ENCODE measurements at regions not wholly inside any gene's neighbourhood (a gene's known extent, or its start where the extent isn't known, plus 50 kb on each side); places are given as distances from the start of the nearest gene placed in this dataset.
A peak's percentile ranks its signal among the peaks of the same experiment; 100 is the strongest.

DNA sequence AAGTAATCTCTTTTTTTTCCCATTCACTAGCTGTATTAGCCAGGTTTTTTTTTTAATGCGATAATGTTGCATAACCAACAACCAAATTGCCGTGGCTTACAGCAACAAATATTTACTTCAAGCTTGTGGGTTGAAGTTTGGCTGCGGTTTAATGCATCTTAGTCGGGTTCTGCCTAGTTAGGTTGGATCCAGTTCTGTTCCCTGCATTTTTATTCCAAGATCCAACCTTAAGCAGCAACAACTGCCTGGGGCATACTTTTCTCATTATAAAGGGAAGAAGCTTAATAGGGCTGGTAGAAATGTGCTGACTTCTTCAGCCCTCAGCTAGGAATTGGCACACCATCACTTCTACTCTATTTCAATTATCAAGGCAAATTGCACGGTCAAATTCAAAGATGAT lies 1115.5 kb upstream of the AUTS2 start:
- Histone ChIP-seq H3K4me1 (no peaks in the 10 kb centered on the region), H3K27ac (no peak overlapping the region), H3K27me3 (no peaks in the 10 kb centered on the region), H3K9me3 (no peaks in the 10 kb centered on the region), H3K4me3 (no peak overlapping the region), H3K36me3 (no peaks in the 10 kb centered on the region)
- 71 to 75% methylated on average over 5 of the region's 5 CpGs for WGBS, 2 donors
- ATAC-seq (ENCODE audit: low FRiP score in 2 of 2) (no peak), DNase-seq (no peak)
- no peak for TF ChIP-seq EP300 (IDR thresholded peaks at IDR 0.05)
- TF ChIP-seq POLR2A (IDR thresholded peaks at IDR 0.05) = no peak
- TF ChIP-seq, protein P1, sequence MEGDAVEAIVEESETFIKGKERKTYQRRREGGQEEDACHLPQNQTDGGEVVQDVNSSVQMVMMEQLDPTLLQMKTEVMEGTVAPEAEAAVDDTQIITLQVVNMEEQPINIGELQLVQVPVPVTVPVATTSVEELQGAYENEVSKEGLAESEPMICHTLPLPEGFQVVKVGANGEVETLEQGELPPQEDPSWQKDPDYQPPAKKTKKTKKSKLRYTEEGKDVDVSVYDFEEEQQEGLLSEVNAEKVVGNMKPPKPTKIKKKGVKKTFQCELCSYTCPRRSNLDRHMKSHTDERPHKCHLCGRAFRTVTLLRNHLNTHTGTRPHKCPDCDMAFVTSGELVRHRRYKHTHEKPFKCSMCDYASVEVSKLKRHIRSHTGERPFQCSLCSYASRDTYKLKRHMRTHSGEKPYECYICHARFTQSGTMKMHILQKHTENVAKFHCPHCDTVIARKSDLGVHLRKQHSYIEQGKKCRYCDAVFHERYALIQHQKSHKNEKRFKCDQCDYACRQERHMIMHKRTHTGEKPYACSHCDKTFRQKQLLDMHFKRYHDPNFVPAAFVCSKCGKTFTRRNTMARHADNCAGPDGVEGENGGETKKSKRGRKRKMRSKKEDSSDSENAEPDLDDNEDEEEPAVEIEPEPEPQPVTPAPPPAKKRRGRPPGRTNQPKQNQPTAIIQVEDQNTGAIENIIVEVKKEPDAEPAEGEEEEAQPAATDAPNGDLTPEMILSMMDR (IDR thresholded peaks at IDR 0.05) = no peak
- TF ChIP-seq POLR2AphosphoS5 (IDR thresholded peaks at IDR 0.05) = no peak

DNA sequence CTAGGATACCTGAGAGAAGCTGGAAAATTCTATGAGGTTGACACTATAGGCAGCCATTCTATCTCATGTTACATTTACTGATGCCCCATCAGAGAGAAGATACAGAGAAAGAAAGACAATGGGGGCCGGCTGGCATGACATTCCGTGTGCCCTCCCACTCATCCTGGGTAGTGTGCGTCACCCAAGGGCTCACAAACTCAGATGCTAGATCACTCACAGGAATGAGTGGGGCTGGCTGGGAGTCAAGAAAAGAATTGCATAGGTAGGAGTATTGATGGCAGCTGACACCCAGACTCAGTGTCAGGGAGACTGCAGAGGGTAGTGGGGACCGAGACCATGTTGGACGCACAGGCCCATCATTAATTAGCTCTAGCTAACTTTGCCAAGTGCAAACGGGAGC lies 1113.5 kb upstream of the AUTS2 start:
- H3K36me3 ChIP-seq = no peaks in the 10 kb centered on the region
- WGBS, 2 donors = 91 to 92% methylated on average over 6 of the region's 6 CpGs
- TF ChIP-seq EP300 (IDR thresholded peaks at IDR 0.05) (no peak), POLR2AphosphoS5 (IDR thresholded peaks at IDR 0.05) (no peak), POLR2A (IDR thresholded peaks at IDR 0.05) (no peak)
- TF ChIP-seq, protein P1 (IDR thresholded peaks at IDR 0.05) = no peak

DNA sequence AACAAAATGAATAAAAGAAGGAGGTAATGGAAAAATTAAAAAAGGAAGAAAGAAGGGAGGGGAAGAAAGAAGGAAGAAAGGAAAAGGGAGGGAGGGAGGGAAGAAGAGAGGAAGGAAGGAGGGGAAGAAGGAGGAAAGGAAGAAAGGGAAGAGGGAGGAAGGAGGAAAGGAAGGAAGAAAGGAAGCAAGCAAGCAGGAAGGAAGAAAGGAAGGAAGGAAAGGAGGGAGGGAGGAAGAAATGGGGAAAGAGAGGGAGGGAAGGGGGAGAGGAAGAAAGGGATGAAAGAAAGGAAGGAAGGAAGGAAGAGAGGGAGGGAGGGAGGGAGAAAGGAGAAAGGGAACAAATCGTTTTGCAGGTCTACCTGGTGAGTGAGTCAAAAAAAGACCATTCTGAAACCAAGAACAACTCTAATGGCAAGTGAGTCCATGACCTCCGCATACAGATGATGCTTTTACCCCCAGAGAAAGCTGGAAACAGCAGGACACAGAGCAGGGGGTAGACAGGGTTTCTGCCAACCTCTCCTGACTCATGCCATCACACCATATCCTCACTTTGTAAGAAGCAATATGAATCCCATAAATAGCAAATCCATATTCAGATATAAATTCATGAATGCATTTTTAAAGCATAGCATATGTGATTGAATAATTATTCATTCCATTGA lies 1112.9 kb upstream of the AUTS2 start:
- WGBS, 2 donors = 58 to 75% methylated on average over 2 of the region's 2 CpGs
- H3K9me3 ChIP-seq = no peaks in the 10 kb centered on the region
- TF ChIP-seq POLR2A (IDR thresholded peaks at IDR 0.05) (no peak), POLR2AphosphoS5 (IDR thresholded peaks at IDR 0.05) (no peak)
- TF ChIP-seq, protein P1 (IDR thresholded peaks at IDR 0.05) = no peak
- no peaks in the 10 kb centered on the region for H3K4me1 ChIP-seq
- ATAC-seq (ENCODE audit: low FRiP score in 2 of 2) (no peak), DNase-seq (no peak)
- no peaks in the 10 kb centered on the region for H3K36me3 ChIP-seq
- H3K27me3 ChIP-seq = no peaks in the 10 kb centered on the region
- H3K4me3 ChIP-seq = no peak overlapping the region
- no peak overlapping the region for H3K27ac ChIP-seq

More for the DNA sequence above, 1113.5 kb upstream of the AUTS2 start:
- no peaks in the 10 kb centered on the region for H3K27me3 ChIP-seq
- no peak overlapping the region for H3K4me3 ChIP-seq
- ATAC-seq (ENCODE audit: low FRiP score in 2 of 2) = no peak
- DNase-seq = no peak
- no peaks in the 10 kb centered on the region for H3K9me3 ChIP-seq
- H3K4me1 ChIP-seq = no peaks in the 10 kb centered on the region
- no peak overlapping the region for H3K27ac ChIP-seq

DNA sequence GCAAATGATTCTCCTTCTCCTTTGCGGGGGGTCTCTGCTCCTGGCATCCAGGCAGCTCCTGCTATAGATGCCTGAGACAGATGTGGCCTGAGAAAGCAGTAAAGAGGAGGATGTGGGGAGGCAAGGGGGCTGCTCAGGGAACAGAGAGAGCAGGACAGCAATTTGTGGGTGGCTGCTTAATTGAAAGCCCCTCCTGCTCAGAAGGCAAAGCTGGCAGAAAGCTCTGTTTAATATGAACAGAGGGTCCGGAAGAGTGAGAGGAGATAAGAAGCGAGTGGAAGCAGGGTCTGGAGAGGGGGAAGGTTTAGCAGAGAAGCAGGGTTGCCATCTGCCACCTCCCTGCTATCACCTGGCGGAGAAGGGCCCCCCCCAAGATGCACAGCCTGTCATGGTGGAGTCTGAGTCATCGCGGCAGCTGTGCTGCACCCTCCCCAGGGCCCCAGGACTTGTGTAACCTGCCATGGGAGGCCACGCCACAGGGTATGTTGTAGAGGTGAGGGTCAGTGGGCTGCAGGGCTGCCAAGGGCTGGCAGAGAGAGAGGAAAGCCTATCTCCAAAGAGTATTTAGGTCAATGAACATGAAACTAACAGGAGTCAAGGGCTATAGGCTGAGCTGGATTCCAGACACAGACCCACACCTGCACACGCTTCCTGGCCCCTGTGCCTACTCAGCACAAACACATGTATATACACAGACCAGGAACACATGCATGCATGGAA lies 1109.8 kb upstream of the AUTS2 start:
- 64 to 65% methylated on average over 8 of the region's 8 CpGs for WGBS, 2 donors
- Histone ChIP-seq H3K27ac (no peak overlapping the region), H3K4me1 (no peaks in the 10 kb centered on the region), H3K27me3 (no peaks in the 10 kb centered on the region), H3K4me3 (no peak overlapping the region), H3K36me3 (no peaks in the 10 kb centered on the region), H3K9me3 (peaks cover 0 to under 1% (median 0%) of the 10 kb centered on the region in 4 donors)
- TF ChIP-seq, protein P1 (IDR thresholded peaks at IDR 0.05) = no peak
- no peak for TF ChIP-seq POLR2A (IDR thresholded peaks at IDR 0.05)
- TF ChIP-seq EP300 (IDR thresholded peaks at IDR 0.05) = no peak
- no peak for TF ChIP-seq POLR2AphosphoS5 (IDR thresholded peaks at IDR 0.05)
- DNase-seq = peak in 1 of 2 donors; percentile 29
- ATAC-seq (ENCODE audit: low FRiP score in 2 of 2) = peak in 1 of 2 donors; percentile 51
